Tibial artery (tissue), 4 donors: ENCODE measurements at regions not wholly inside any gene's neighbourhood (a gene's known extent, or its start where the extent isn't known, plus 50 kb on each side); places are given as distances from the start of the nearest gene placed in this dataset.

Source experiments
- DNase-seq, 2 donors: peaks; one replicate each; pipeline ENCODE4 v3.0.0-alpha.2; 2019
- H3K27ac ChIP-seq, 2 donors: fragments of 200-600 bp; sonication (generic) in 1 of 2; 1 replicate in 1 of 2; 2 replicates in 1 of 2; pipeline ENCODE4 v1.5.1; 2018 to 2019; ENCODE audit warnings: mild to moderate bottlenecking in 1 of 2
- H3K27me3 ChIP-seq, 2 donors: fragments of 200-600 bp; sonication (generic) in 1 of 2; one replicate each; pipeline versions ENCODE4 v1.5.1 to v1.6.0; 2016 to 2019
- H3K36me3 ChIP-seq, 3 donors: fragments of 200-600 bp; sonication (generic) in 2 of 3; one replicate each; pipeline ENCODE4 v1.5.1; 2016 to 2019; ENCODE audit warnings: mild to moderate bottlenecking in 2 of 3
- H3K4me1 ChIP-seq, 4 donors: fragments of 200-600 bp; sonication (generic) in 2 of 4; 1 replicate in 3 of 4; 2 replicates in 1 of 4; pipeline ENCODE4 v1.5.1; 2016 to 2019
- H3K4me3 ChIP-seq, 2 donors: fragments of 200-600 bp; sonication (generic) in 1 of 2; 1 replicate in 1 of 2; 2 replicates in 1 of 2; pipeline ENCODE4 v1.5.1; 2018 to 2019; ENCODE audit warnings: mild to moderate bottlenecking in 2 of 2
- H3K9me3 ChIP-seq, 3 donors: fragments of 200-600 bp; sonication (generic) in 1 of 3; one replicate each; pipeline ENCODE4 v1.5.1; 2016 to 2019
- intact Hi-C: fragments of 100-400 bp; cut with DNase I; formaldehyde crosslinking; loops from one replicate; pipeline ENCODE4 v1.15.0; 2023; ENCODE audit warnings: low total_unique reads
- TF ChIP-seq, protein P1 (sequence below), 2 experiments: fragments of 200-600 bp in 1 of 2; fragments of 450-650 bp in 1 of 2; IDR thresholded peaks; one replicate each; pipeline ENCODE4 v1.5.1; 2017 to 2019; ENCODE audit warnings: antibody characterized with exemption in 2 of 2, mild to moderate bottlenecking in 1 of 2, moderate library complexity in 1 of 2

GRCh38 chr1:56425494-56426037 is 153.8 kb downstream of the PLPP3 start:
- intact Hi-C loops: no loop called here
- TF ChIP-seq, protein P1, sequence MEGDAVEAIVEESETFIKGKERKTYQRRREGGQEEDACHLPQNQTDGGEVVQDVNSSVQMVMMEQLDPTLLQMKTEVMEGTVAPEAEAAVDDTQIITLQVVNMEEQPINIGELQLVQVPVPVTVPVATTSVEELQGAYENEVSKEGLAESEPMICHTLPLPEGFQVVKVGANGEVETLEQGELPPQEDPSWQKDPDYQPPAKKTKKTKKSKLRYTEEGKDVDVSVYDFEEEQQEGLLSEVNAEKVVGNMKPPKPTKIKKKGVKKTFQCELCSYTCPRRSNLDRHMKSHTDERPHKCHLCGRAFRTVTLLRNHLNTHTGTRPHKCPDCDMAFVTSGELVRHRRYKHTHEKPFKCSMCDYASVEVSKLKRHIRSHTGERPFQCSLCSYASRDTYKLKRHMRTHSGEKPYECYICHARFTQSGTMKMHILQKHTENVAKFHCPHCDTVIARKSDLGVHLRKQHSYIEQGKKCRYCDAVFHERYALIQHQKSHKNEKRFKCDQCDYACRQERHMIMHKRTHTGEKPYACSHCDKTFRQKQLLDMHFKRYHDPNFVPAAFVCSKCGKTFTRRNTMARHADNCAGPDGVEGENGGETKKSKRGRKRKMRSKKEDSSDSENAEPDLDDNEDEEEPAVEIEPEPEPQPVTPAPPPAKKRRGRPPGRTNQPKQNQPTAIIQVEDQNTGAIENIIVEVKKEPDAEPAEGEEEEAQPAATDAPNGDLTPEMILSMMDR (IDR thresholded peaks at IDR 0.05): no peak
- no peak for DNase-seq
- Histone ChIP-seq H3K4me1 (peaks cover 0 to 10% (median 2%) of the 10 kb centered on the region in 4 donors), H3K27me3 (no peaks in the 10 kb centered on the region), H3K4me3 (no peak overlapping the region), H3K9me3 (no peaks in the 10 kb centered on the region), H3K27ac (no peak overlapping the region), H3K36me3 (no peaks in the 10 kb centered on the region)

- intact Hi-C loops: no loop called here
- DNase-seq: peak; percentile 59 to 85
- H3K27ac ChIP-seq: no peak overlapping the region
These were observed 154.4 kb downstream of the PLPP3 start for GRCh38 chr1:56424744-56425493.

DNA sequence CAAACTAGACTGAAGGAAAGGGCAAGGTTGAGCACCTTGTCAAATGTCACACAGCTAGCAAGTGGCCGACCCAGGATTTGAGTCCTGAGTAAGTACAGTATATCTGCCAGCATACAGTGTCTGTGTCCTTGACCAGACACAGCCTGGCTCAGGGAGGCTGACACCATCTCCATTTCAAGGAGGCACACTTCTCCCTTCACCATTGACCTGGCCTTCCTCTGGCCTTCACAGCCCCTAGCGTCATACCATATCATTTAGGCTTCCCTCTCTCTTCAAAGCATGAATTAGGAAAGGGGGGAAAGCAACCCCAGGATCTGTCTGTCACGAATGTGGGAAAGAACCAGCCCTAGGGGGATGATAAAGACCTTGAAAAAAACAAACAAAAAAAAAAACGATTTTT is 155.6 kb downstream of the PLPP3 start:
- Histone ChIP-seq H3K4me3 (no peak overlapping the region), H3K27ac (no peak overlapping the region), H3K27me3 (no peaks in the 10 kb centered on the region), H3K36me3 (no peaks in the 10 kb centered on the region), H3K4me1 (peaks cover 0 to 10% (median 2%) of the 10 kb centered on the region in 4 donors), H3K9me3 (no peaks in the 10 kb centered on the region)
- intact Hi-C loops: no loop called here
- TF ChIP-seq, protein P1 (IDR thresholded peaks at IDR 0.05): no peak
- no peak for DNase-seq

More at GRCh38 chr1:56424744-56425493, 154.4 kb downstream of the PLPP3 start:
- TF ChIP-seq, protein P1 (IDR thresholded peaks at IDR 0.05): no peak
- Histone ChIP-seq H3K4me1 (peaks cover 0 to 10% (median 2%) of the 10 kb centered on the region in 4 donors), H3K9me3 (no peaks in the 10 kb centered on the region), H3K4me3 (no peak overlapping the region), H3K36me3 (no peaks in the 10 kb centered on the region), H3K27me3 (no peaks in the 10 kb centered on the region)

GRCh38 chr1:56418151-56418631 is 161.2 kb downstream of the PLPP3 start:
- H3K27me3 ChIP-seq: no peaks in the 10 kb centered on the region
- H3K9me3 ChIP-seq: no peaks in the 10 kb centered on the region
- H3K4me3 ChIP-seq: no peak overlapping the region
- no peaks in the 10 kb centered on the region for H3K4me1 ChIP-seq
- TF ChIP-seq, protein P1 (IDR thresholded peaks at IDR 0.05): no peak
- no peak for DNase-seq
- intact Hi-C loops: no loop called here
- no peaks in the 10 kb centered on the region for H3K36me3 ChIP-seq
- H3K27ac ChIP-seq: no peak overlapping the region

GRCh38 chr1:56417646-56418045 is 161.7 kb downstream of the PLPP3 start:
- intact Hi-C loops: no loop called here
- no peak overlapping the region for H3K4me3 ChIP-seq
- H3K27ac ChIP-seq: no peak overlapping the region
- H3K27me3 ChIP-seq: no peaks in the 10 kb centered on the region
- TF ChIP-seq, protein P1 (IDR thresholded peaks at IDR 0.05): no peak
- no peaks in the 10 kb centered on the region for H3K9me3 ChIP-seq
- no peak for DNase-seq
- H3K4me1 ChIP-seq: no peaks in the 10 kb centered on the region
- no peaks in the 10 kb centered on the region for H3K36me3 ChIP-seq
